ENCODE measurements at regions not wholly inside any gene's neighbourhood (a gene's known extent, or its start where the extent isn't known, plus 50 kb on each side); places are given as distances from the start of the nearest gene placed in this dataset.

- Histone ChIP-seq H3K4me2 (ENCODE audit: low read length) (no peak overlapping the region), H3K4me1 (ENCODE audit: control insufficient read depth, low read length) (no peaks in the 10 kb centered on the region), H3K27me3 (ENCODE audit: control insufficient read depth, low read length) (peaks cover 21% of the 10 kb centered on the region), H3F3A (ENCODE audit: control insufficient read depth, insufficient read depth) (no peaks in the 10 kb centered on the region), H3K36me3 (ENCODE audit: control insufficient read depth, low read length) (no peaks in the 10 kb centered on the region), H3K79me2 (ENCODE audit: control insufficient read depth, low read length) (no peaks in the 10 kb centered on the region), H3K4me3 (ENCODE audit: low read length) (no peak overlapping the region), H3K9me2 (replicated peaks; ENCODE audit: control insufficient read depth, low read length) (no peaks in the 10 kb centered on the region), H3K27ac (ENCODE audit: low read depth, low read length) (no peak overlapping the region), H4K20me1 (ENCODE audit: control insufficient read depth, insufficient read depth, low read depth, low read length) (no peaks in the 10 kb centered on the region), H3K9me3 (ENCODE audit: control insufficient read depth, insufficient read depth, low read length) (no peaks in the 10 kb centered on the region)
- no peak for TF ChIP-seq CTCF (IDR thresholded peaks at IDR 0.05; ENCODE audit: low read depth, low read length, poor library complexity, severe bottlenecking)
- TF ChIP-seq EZH2phosphoT487 (IDR thresholded peaks at IDR 0.05; ENCODE audit: borderline replicate concordance, low read length): no peak
Measured at GRCh38 chr18:22814329-22814703, 118.8 kb upstream of the RBBP8 start.

GRCh38 chr18:22816266-22817176, 116.6 kb upstream of the RBBP8 start:
- Histone ChIP-seq H3K27ac (ENCODE audit: low read depth, low read length) (no peak overlapping the region), H3K4me2 (ENCODE audit: low read length) (no peak overlapping the region), H3F3A (ENCODE audit: control insufficient read depth, insufficient read depth) (no peaks in the 10 kb centered on the region), H3K9me3 (ENCODE audit: control insufficient read depth, insufficient read depth, low read length) (no peaks in the 10 kb centered on the region), H3K27me3 (ENCODE audit: control insufficient read depth, low read length) (peaks cover 21% of the 10 kb centered on the region), H3K4me1 (ENCODE audit: control insufficient read depth, low read length) (no peaks in the 10 kb centered on the region), H3K9me2 (replicated peaks; ENCODE audit: control insufficient read depth, low read length) (no peaks in the 10 kb centered on the region), H3K4me3 (ENCODE audit: low read length) (no peak overlapping the region), H3K79me2 (ENCODE audit: control insufficient read depth, low read length) (no peaks in the 10 kb centered on the region), H3K36me3 (ENCODE audit: control insufficient read depth, low read length) (no peaks in the 10 kb centered on the region), H4K20me1 (ENCODE audit: control insufficient read depth, insufficient read depth, low read depth, low read length) (no peaks in the 10 kb centered on the region)
- TF ChIP-seq EZH2phosphoT487 (IDR thresholded peaks at IDR 0.05; ENCODE audit: borderline replicate concordance, low read length) (no peak), CTCF (IDR thresholded peaks at IDR 0.05; ENCODE audit: low read depth, low read length, poor library complexity, severe bottlenecking) (no peak)

GRCh38 chr18:22817844-22818243, 115.3 kb upstream of the RBBP8 start:
- H3K79me2 ChIP-seq (ENCODE audit: control insufficient read depth, low read length): no peaks in the 10 kb centered on the region
- H3F3A ChIP-seq (ENCODE audit: control insufficient read depth, insufficient read depth): no peaks in the 10 kb centered on the region
- no peaks in the 10 kb centered on the region for H3K9me3 ChIP-seq (ENCODE audit: control insufficient read depth, insufficient read depth, low read length)
- TF ChIP-seq EZH2phosphoT487 (IDR thresholded peaks at IDR 0.05; ENCODE audit: borderline replicate concordance, low read length) (no peak), CTCF (IDR thresholded peaks at IDR 0.05; ENCODE audit: low read depth, low read length, poor library complexity, severe bottlenecking) (no peak)
- H3K4me1 ChIP-seq (ENCODE audit: control insufficient read depth, low read length): no peaks in the 10 kb centered on the region
- no peak overlapping the region for H3K4me3 ChIP-seq (ENCODE audit: low read length)
- H3K27me3 ChIP-seq (ENCODE audit: control insufficient read depth, low read length): peaks cover 27% of the 10 kb centered on the region
- no peak overlapping the region for H3K27ac ChIP-seq (ENCODE audit: low read depth, low read length)
- no peaks in the 10 kb centered on the region for H4K20me1 ChIP-seq (ENCODE audit: control insufficient read depth, insufficient read depth, low read depth, low read length)
- no peaks in the 10 kb centered on the region for H3K9me2 ChIP-seq (replicated peaks; ENCODE audit: control insufficient read depth, low read length)
- no peaks in the 10 kb centered on the region for H3K36me3 ChIP-seq (ENCODE audit: control insufficient read depth, low read length)
- H3K4me2 ChIP-seq (ENCODE audit: low read length): no peak overlapping the region

Data from DOHH2 (cell line).